ENCODE measurements at regions not wholly inside any gene's neighbourhood (a gene's known extent, or its start where the extent isn't known, plus 50 kb on each side); places are given as distances from the start of the nearest gene placed in this dataset.

DNA sequence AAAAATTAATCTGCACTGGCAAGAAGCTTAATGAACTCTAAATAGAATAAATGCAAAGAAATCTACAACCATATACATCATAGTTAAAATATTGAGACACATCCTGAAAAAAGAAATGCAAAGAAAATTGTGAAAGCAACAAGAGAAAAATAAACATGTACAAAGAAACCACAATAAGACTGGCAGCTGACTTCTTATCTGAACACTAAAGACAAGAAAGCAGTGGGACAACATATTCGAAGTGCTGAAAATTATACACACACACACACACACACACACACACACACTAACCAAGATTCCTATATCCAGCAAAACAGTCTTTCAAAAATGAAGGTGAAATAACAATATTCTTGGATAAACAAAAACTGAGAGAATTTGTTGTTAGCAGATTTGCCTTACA, 366.5 kb upstream of the C16orf82 start:
- DNase-seq (ENCODE audit: low spot score), result no peak
- Histone ChIP-seq H3K79me2 (ENCODE audit: insufficient read depth, low read length) (no peaks in the 10 kb centered on the region), H3K4me3 (replicated peaks in 1 of 3; ENCODE audit: insufficient read depth in 1 of 3, low read depth in 2 of 3, low read length in 3 of 3) (no peak overlapping the region), H2AFZ (ENCODE audit: low read length) (no peak overlapping the region), H3K9ac (ENCODE audit: insufficient read depth, low read depth, low read length) (no peak overlapping the region), H4K20me1 (ENCODE audit: insufficient read depth, low read length) (no peaks in the 10 kb centered on the region), H3K27me3 (ENCODE audit: control insufficient read depth in 1 of 2, insufficient read depth in 2 of 2, low read length in 2 of 2) (no peaks in the 10 kb centered on the region), H3K4me2 (ENCODE audit: low read depth, low read length) (no peak overlapping the region), H3K27ac (ENCODE audit: extremely low read length, insufficient read depth, low read length) (no peak overlapping the region), H3K36me3 (replicated peaks in 1 of 2; ENCODE audit: control insufficient read depth in 1 of 2, insufficient read depth in 2 of 2, low read length in 2 of 2) (no peaks in the 10 kb centered on the region), H3K9me3 (ENCODE audit: low read length) (no peaks in the 10 kb centered on the region), H3K4me1 (ENCODE audit: insufficient read depth, low read length) (no peaks in the 10 kb centered on the region)
- TF ChIP-seq ZNF317 (CRISPR knock-in tag; IDR thresholded peaks at IDR 0.05), result peak; percentile 80
- TF ChIP-seq, protein P1, sequence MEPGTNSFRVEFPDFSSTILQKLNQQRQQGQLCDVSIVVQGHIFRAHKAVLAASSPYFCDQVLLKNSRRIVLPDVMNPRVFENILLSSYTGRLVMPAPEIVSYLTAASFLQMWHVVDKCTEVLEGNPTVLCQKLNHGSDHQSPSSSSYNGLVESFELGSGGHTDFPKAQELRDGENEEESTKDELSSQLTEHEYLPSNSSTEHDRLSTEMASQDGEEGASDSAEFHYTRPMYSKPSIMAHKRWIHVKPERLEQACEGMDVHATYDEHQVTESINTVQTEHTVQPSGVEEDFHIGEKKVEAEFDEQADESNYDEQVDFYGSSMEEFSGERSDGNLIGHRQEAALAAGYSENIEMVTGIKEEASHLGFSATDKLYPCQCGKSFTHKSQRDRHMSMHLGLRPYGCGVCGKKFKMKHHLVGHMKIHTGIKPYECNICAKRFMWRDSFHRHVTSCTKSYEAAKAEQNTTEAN (CRISPR knock-in tag; conservative IDR thresholded peaks at IDR 0.05), result no peak
- ChIA-PET POLR2A (no interaction called here), CTCF (ENCODE audit: low intra/inter-chr PET ratio, low total read pairs) (no interaction called here)
- intact Hi-C loops (cut with micrococcal nuclease; ENCODE audit: unreplicated experiment), result no loop called here
- WGBS (ENCODE audit: low lambda C conversion rate), result 0% methylated on average over 1 of the region's 1 CpG
- FAIRE-seq, result no peak
- in situ Hi-C loops (cut with HindIII; ENCODE audit: extremely low pct_ligation_motif_present, low pct_unique_long_range_greater_than_20kb), result no loop called here
- BruUV-seq (replicated peaks), result no TSS peak
- no peak for ATAC-seq

DNA sequence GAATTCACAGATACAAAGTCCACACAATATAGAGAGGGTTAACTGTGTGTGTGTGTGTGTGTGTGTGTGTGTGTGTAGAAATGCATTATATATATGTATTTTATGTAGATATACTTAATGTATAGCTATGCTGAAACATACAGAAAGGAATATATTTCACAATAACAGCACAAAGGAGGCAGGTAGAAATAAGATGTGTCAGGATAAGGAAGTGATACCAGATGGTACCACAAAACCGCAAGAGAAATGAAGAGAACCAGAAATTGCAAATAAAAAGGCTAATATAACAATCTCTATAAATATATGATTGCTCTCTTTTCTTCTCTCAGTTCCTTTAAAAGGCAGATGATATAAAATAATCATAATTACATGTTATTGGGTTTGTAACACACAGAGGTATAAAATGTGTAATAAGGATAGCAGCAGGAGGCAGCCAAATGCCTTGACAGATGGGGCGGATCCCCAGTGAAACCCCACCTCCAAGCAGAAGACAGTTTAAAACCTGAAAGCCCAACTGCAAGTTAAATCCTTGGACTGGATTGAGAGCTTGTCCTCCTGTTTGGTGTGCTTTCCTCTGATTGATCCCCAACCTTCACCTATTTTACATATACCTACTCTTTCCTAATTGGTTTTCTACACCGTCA, 365.4 kb upstream of the C16orf82 start:
- no peaks in the 10 kb centered on the region for H3K79me2 ChIP-seq (ENCODE audit: insufficient read depth, low read length)
- no peaks in the 10 kb centered on the region for H3K36me3 ChIP-seq (replicated peaks in 1 of 2; ENCODE audit: control insufficient read depth in 1 of 2, insufficient read depth in 2 of 2, low read length in 2 of 2)
- TF ChIP-seq, protein P2, sequence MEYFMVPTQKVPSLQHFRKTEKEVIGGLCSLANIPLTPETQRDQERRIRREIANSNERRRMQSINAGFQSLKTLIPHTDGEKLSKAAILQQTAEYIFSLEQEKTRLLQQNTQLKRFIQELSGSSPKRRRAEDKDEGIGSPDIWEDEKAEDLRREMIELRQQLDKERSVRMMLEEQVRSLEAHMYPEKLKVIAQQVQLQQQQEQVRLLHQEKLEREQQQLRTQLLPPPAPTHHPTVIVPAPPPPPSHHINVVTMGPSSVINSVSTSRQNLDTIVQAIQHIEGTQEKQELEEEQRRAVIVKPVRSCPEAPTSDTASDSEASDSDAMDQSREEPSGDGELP (IDR thresholded peaks at IDR 0.05; ENCODE audit: borderline replicate concordance, low read depth), result no peak
- TF ChIP-seq ZNF3 (CRISPR knock-in tag; IDR thresholded peaks at IDR 0.05), result no peak
- no peak for TF ChIP-seq ZNF75D (CRISPR knock-in tag; IDR thresholded peaks at IDR 0.05; ENCODE audit: borderline replicate concordance)
- TF ChIP-seq, protein P3, sequence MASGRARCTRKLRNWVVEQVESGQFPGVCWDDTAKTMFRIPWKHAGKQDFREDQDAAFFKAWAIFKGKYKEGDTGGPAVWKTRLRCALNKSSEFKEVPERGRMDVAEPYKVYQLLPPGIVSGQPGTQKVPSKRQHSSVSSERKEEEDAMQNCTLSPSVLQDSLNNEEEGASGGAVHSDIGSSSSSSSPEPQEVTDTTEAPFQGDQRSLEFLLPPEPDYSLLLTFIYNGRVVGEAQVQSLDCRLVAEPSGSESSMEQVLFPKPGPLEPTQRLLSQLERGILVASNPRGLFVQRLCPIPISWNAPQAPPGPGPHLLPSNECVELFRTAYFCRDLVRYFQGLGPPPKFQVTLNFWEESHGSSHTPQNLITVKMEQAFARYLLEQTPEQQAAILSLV (CRISPR knock-in tag; IDR thresholded peaks at IDR 0.05; ENCODE audit: borderline replicate concordance), result no peak
- TF ChIP-seq, protein P4, sequence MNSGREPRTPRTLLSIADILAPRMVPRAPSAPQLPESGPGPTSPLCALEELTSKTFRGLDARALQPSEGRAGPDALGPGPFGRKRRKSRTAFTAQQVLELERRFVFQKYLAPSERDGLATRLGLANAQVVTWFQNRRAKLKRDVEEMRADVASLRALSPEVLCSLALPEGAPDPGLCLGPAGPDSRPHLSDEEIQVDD (CRISPR knock-in tag; IDR thresholded peaks at IDR 0.05; ENCODE audit: borderline replicate concordance), result no peak
- no peaks in the 10 kb centered on the region for H3K9me3 ChIP-seq (ENCODE audit: low read length)
- FAIRE-seq (no peak), ATAC-seq (no peak), DNase-seq (ENCODE audit: low spot score) (no peak)
- no TSS peak for BruUV-seq (replicated peaks)
- H2AFZ ChIP-seq (ENCODE audit: low read length), result no peak overlapping the region
- no peaks in the 10 kb centered on the region for H4K20me1 ChIP-seq (ENCODE audit: insufficient read depth, low read length)
- ChIA-PET POLR2A (no interaction called here), CTCF (ENCODE audit: low intra/inter-chr PET ratio, low total read pairs) (no interaction called here)
- in situ Hi-C loops (cut with HindIII; ENCODE audit: extremely low pct_ligation_motif_present, low pct_unique_long_range_greater_than_20kb) (no loop called here), intact Hi-C loops (cut with micrococcal nuclease; ENCODE audit: unreplicated experiment) (no loop called here)
- H3K9ac ChIP-seq (ENCODE audit: insufficient read depth, low read depth, low read length), result no peak overlapping the region
- H3K4me2 ChIP-seq (ENCODE audit: low read depth, low read length), result no peak overlapping the region
- H3K27me3 ChIP-seq (ENCODE audit: control insufficient read depth in 1 of 2, insufficient read depth in 2 of 2, low read length in 2 of 2), result no peaks in the 10 kb centered on the region
- no peaks in the 10 kb centered on the region for H3K4me1 ChIP-seq (ENCODE audit: insufficient read depth, low read length)
- H3K27ac ChIP-seq (ENCODE audit: extremely low read length, insufficient read depth, low read length), result no peak overlapping the region
- 3% methylated on average over 3 of the region's 3 CpGs for WGBS (ENCODE audit: low lambda C conversion rate)
- no peak overlapping the region for H3K4me3 ChIP-seq (replicated peaks in 1 of 3; ENCODE audit: insufficient read depth in 1 of 3, low read depth in 2 of 3, low read length in 3 of 3)

Measured in HepG2 (cell line).